ENCODE measurements at regions not wholly inside any gene's neighbourhood (a gene's known extent, or its start where the extent isn't known, plus 50 kb on each side); places are given as distances from the start of the nearest gene placed in this dataset.

- Mint-ChIP-seq H3K9me3 (peaks cover 0 to 4% (median 0%) of the 10 kb centered on the region in 11 donors), H3K27ac (no peak overlapping the region), H3K4me3 (no peak overlapping the region), H3K36me3 (no peaks in the 10 kb centered on the region), H3K27me3 (peaks cover 0 to 11% (median 4%) of the 10 kb centered on the region in 5 donors), H3K4me1 (no peaks in the 10 kb centered on the region)
- H3K9me3 ChIP-seq (ENCODE audit: control insufficient read depth in 2 of 3, low read length in 3 of 3): no peaks in the 10 kb centered on the region
- intact Hi-C loops (cut with micrococcal nuclease): no loop called here
- H3K4me3 ChIP-seq (ENCODE audit: low read length): no peak overlapping the region
- ChIA-PET CTCF (no interaction called here), POLR2A (no interaction called here)
- DNase-seq (no peak), ATAC-seq (no peak)
- H3K4me1 ChIP-seq (ENCODE audit: control insufficient read depth in 2 of 2, insufficient read depth in 2 of 2, low read length in 2 of 2): no peaks in the 10 kb centered on the region
- H3K36me3 ChIP-seq (ENCODE audit: control insufficient read depth in 2 of 3, insufficient read depth in 3 of 3, low read length in 3 of 3): no peaks in the 10 kb centered on the region
- H3K27ac ChIP-seq (ENCODE audit: low read depth, low read length): no peak overlapping the region
- no peaks in the 10 kb centered on the region for H3K27me3 ChIP-seq (ENCODE audit: control insufficient read depth in 2 of 2, insufficient read depth in 2 of 2, low read length in 2 of 2)
These were observed 161.7 kb upstream of the STK32A start for GRCh38 chr5:147073098-147073497.

- ChIA-PET POLR2A (no interaction called here), CTCF (no interaction called here)
- Histone ChIP-seq H3K9me3 (ENCODE audit: control insufficient read depth in 2 of 3, low read length in 3 of 3) (no peaks in the 10 kb centered on the region), H3K27me3 (ENCODE audit: control insufficient read depth in 2 of 2, insufficient read depth in 2 of 2, low read length in 2 of 2) (no peaks in the 10 kb centered on the region), H3K4me3 (ENCODE audit: low read length) (no peak overlapping the region), H3K36me3 (ENCODE audit: control insufficient read depth in 2 of 3, insufficient read depth in 3 of 3, low read length in 3 of 3) (no peaks in the 10 kb centered on the region), H3K4me1 (ENCODE audit: control insufficient read depth in 2 of 2, insufficient read depth in 2 of 2, low read length in 2 of 2) (no peaks in the 10 kb centered on the region), H3K27ac (ENCODE audit: low read depth, low read length) (no peak overlapping the region)
- intact Hi-C loops (cut with micrococcal nuclease): no loop called here
- Mint-ChIP-seq H3K4me1 (no peaks in the 10 kb centered on the region), H3K27me3 (peaks cover 0 to 11% (median 4%) of the 10 kb centered on the region in 5 donors), H3K4me3 (no peak overlapping the region), H3K36me3 (no peaks in the 10 kb centered on the region), H3K27ac (no peak overlapping the region), H3K9me3 (peaks cover 0 to 4% (median 0%) of the 10 kb centered on the region in 11 donors)
- DNase-seq (no peak), ATAC-seq (no peak)
These were observed 159.6 kb upstream of the STK32A start for GRCh38 chr5:147075187-147075586.

- H3K4me3 ChIP-seq (ENCODE audit: low read length): no peak overlapping the region
- no peak overlapping the region for H3K27ac ChIP-seq (ENCODE audit: low read depth, low read length)
- no peaks in the 10 kb centered on the region for H3K36me3 Mint-ChIP-seq
- no peaks in the 10 kb centered on the region for H3K27me3 ChIP-seq (ENCODE audit: control insufficient read depth in 2 of 2, insufficient read depth in 2 of 2, low read length in 2 of 2)
- H3K27ac Mint-ChIP-seq: no peak overlapping the region
- no peak for ATAC-seq
- no peaks in the 10 kb centered on the region for H3K27me3 Mint-ChIP-seq
- no peak overlapping the region for H3K4me3 Mint-ChIP-seq
- no peaks in the 10 kb centered on the region for H3K9me3 ChIP-seq (ENCODE audit: control insufficient read depth in 2 of 3, low read length in 3 of 3)
- CTCF ChIA-PET: interaction anchor here (0.6 kb wide), 1 partner anchor 17 kb away, joined by 3 read pairs; no protein-coding TSS in a partner anchor
- H3K4me1 Mint-ChIP-seq: no peaks in the 10 kb centered on the region
- no peaks in the 10 kb centered on the region for H3K4me1 ChIP-seq (ENCODE audit: control insufficient read depth in 2 of 2, insufficient read depth in 2 of 2, low read length in 2 of 2)
- H3K36me3 ChIP-seq (ENCODE audit: control insufficient read depth in 2 of 3, insufficient read depth in 3 of 3, low read length in 3 of 3): no peaks in the 10 kb centered on the region
- no peak for DNase-seq
- peaks cover 0 to 5% (median 0%) of the 10 kb centered on the region in 11 donors for H3K9me3 Mint-ChIP-seq
- intact Hi-C loops (cut with micrococcal nuclease): no loop called here
- POLR2A ChIA-PET: no interaction called here
These were observed 154.4 kb upstream of the STK32A start for GRCh38 chr5:147080391-147080790.

GRCh38 chr5:147081311-147081764 is 153.5 kb upstream of the STK32A start:
- Histone ChIP-seq H3K27ac (ENCODE audit: low read depth, low read length) (no peak overlapping the region), H3K4me1 (ENCODE audit: control insufficient read depth in 2 of 2, insufficient read depth in 2 of 2, low read length in 2 of 2) (no peaks in the 10 kb centered on the region), H3K27me3 (ENCODE audit: control insufficient read depth in 2 of 2, insufficient read depth in 2 of 2, low read length in 2 of 2) (no peaks in the 10 kb centered on the region), H3K9me3 (ENCODE audit: control insufficient read depth in 2 of 3, low read length in 3 of 3) (no peaks in the 10 kb centered on the region), H3K4me3 (ENCODE audit: low read length) (no peak overlapping the region), H3K36me3 (ENCODE audit: control insufficient read depth in 2 of 3, insufficient read depth in 3 of 3, low read length in 3 of 3) (no peaks in the 10 kb centered on the region)
- ATAC-seq (no peak), DNase-seq (no peak)
- no peaks in the 10 kb centered on the region for H3K36me3 Mint-ChIP-seq
- no peaks in the 10 kb centered on the region for H3K27me3 Mint-ChIP-seq
- H3K27ac Mint-ChIP-seq: no peak overlapping the region
- CTCF ChIA-PET: no interaction called here
- POLR2A ChIA-PET: no interaction called here
- intact Hi-C loops (cut with micrococcal nuclease): no loop called here
- H3K4me1 Mint-ChIP-seq: no peaks in the 10 kb centered on the region
- H3K9me3 Mint-ChIP-seq: peaks cover 0 to 5% (median 0%) of the 10 kb centered on the region in 11 donors
- no peak overlapping the region for H3K4me3 Mint-ChIP-seq

- no peaks in the 10 kb centered on the region for H3K4me1 Mint-ChIP-seq
- H3K4me3 Mint-ChIP-seq: no peak overlapping the region
- ATAC-seq (no peak), DNase-seq (no peak)
- Histone ChIP-seq H3K36me3 (ENCODE audit: control insufficient read depth in 2 of 3, insufficient read depth in 3 of 3, low read length in 3 of 3) (no peaks in the 10 kb centered on the region), H3K9me3 (ENCODE audit: control insufficient read depth in 2 of 3, low read length in 3 of 3) (no peaks in the 10 kb centered on the region), H3K4me3 (ENCODE audit: low read length) (no peak overlapping the region), H3K27ac (ENCODE audit: low read depth, low read length) (no peak overlapping the region), H3K4me1 (ENCODE audit: control insufficient read depth in 2 of 2, insufficient read depth in 2 of 2, low read length in 2 of 2) (no peaks in the 10 kb centered on the region), H3K27me3 (ENCODE audit: control insufficient read depth in 2 of 2, insufficient read depth in 2 of 2, low read length in 2 of 2) (no peaks in the 10 kb centered on the region)
- peaks cover 0 to 6% (median 1%) of the 10 kb centered on the region in 11 donors for H3K9me3 Mint-ChIP-seq
- intact Hi-C loops (cut with micrococcal nuclease): no loop called here
- H3K27me3 Mint-ChIP-seq: peaks cover 0 to 7% (median 0%) of the 10 kb centered on the region in 5 donors
- no peak overlapping the region for H3K27ac Mint-ChIP-seq
- CTCF ChIA-PET: no interaction called here
- POLR2A ChIA-PET: no interaction called here
- no peaks in the 10 kb centered on the region for H3K36me3 Mint-ChIP-seq
These were observed 150.1 kb upstream of the STK32A start for GRCh38 chr5:147084702-147085101.

- intact Hi-C loops (cut with micrococcal nuclease): no loop called here
- H3K9me3 ChIP-seq (ENCODE audit: control insufficient read depth in 2 of 3, low read length in 3 of 3): no peaks in the 10 kb centered on the region
- ATAC-seq (no peak), DNase-seq (no peak)
- H3K36me3 ChIP-seq (ENCODE audit: control insufficient read depth in 2 of 3, insufficient read depth in 3 of 3, low read length in 3 of 3): no peaks in the 10 kb centered on the region
- Mint-ChIP-seq H3K4me3 (no peak overlapping the region), H3K27me3 (peaks cover 0 to 7% (median 0%) of the 10 kb centered on the region in 5 donors), H3K9me3 (peaks cover 0 to 6% (median 1%) of the 10 kb centered on the region in 11 donors), H3K27ac (no peak overlapping the region), H3K36me3 (no peaks in the 10 kb centered on the region), H3K4me1 (no peaks in the 10 kb centered on the region)
- ChIA-PET CTCF (no interaction called here), POLR2A (no interaction called here)
- H3K27ac ChIP-seq (ENCODE audit: low read depth, low read length): no peak overlapping the region
- no peaks in the 10 kb centered on the region for H3K27me3 ChIP-seq (ENCODE audit: control insufficient read depth in 2 of 2, insufficient read depth in 2 of 2, low read length in 2 of 2)
- H3K4me1 ChIP-seq (ENCODE audit: control insufficient read depth in 2 of 2, insufficient read depth in 2 of 2, low read length in 2 of 2): no peaks in the 10 kb centered on the region
- no peak overlapping the region for H3K4me3 ChIP-seq (ENCODE audit: low read length)
These were observed 149.4 kb upstream of the STK32A start for GRCh38 chr5:147085409-147085808.

GRCh38 chr5:147092044-147092443 is 142.8 kb upstream of the STK32A start:
- intact Hi-C loops (cut with micrococcal nuclease): no loop called here

More at GRCh38 chr5:147092044-147092443, 142.8 kb upstream of the STK32A start:
- Mint-ChIP-seq H3K36me3 (no peaks in the 10 kb centered on the region), H3K4me3 (no peak overlapping the region), H3K4me1 (no peaks in the 10 kb centered on the region), H3K9me3 (peaks cover 0 to 6% (median 2%) of the 10 kb centered on the region in 11 donors), H3K27me3 (peaks cover 4 to 26% (median 18%) of the 10 kb centered on the region in 5 donors), H3K27ac (no peak overlapping the region)
- Histone ChIP-seq H3K36me3 (ENCODE audit: control insufficient read depth in 2 of 3, insufficient read depth in 3 of 3, low read length in 3 of 3) (no peaks in the 10 kb centered on the region), H3K4me1 (ENCODE audit: control insufficient read depth in 2 of 2, insufficient read depth in 2 of 2, low read length in 2 of 2) (no peaks in the 10 kb centered on the region), H3K4me3 (ENCODE audit: low read length) (no peak overlapping the region), H3K9me3 (ENCODE audit: control insufficient read depth in 2 of 3, low read length in 3 of 3) (no peaks in the 10 kb centered on the region), H3K27ac (ENCODE audit: low read depth, low read length) (no peak overlapping the region), H3K27me3 (ENCODE audit: control insufficient read depth in 2 of 2, insufficient read depth in 2 of 2, low read length in 2 of 2) (peaks cover 0 to 3% of the 10 kb centered on the region in 2 donors)
- ATAC-seq (no peak), DNase-seq (no peak)
- CTCF ChIA-PET: no interaction called here
- POLR2A ChIA-PET: no interaction called here
